GM12872 (cell line): ENCODE measurements at regions not wholly inside any gene's neighbourhood (a gene's known extent, or its start where the extent isn't known, plus 50 kb on each side); places are given as distances from the start of the nearest gene placed in this dataset.

Source experiments
- TF ChIP-seq, protein P1 (sequence below): IDR thresholded peaks from 3 replicates; pipeline ENCODE4 v1.5.1; 2011; ENCODE audit warnings: low read depth, mild to moderate bottlenecking, low read length, moderate library complexity; ENCODE audit not compliant: insufficient read depth

GRCh38 chr5:105907016-105907415 lies 1763.7 kb downstream of the EFNA5 start:
- TF ChIP-seq, protein P1, sequence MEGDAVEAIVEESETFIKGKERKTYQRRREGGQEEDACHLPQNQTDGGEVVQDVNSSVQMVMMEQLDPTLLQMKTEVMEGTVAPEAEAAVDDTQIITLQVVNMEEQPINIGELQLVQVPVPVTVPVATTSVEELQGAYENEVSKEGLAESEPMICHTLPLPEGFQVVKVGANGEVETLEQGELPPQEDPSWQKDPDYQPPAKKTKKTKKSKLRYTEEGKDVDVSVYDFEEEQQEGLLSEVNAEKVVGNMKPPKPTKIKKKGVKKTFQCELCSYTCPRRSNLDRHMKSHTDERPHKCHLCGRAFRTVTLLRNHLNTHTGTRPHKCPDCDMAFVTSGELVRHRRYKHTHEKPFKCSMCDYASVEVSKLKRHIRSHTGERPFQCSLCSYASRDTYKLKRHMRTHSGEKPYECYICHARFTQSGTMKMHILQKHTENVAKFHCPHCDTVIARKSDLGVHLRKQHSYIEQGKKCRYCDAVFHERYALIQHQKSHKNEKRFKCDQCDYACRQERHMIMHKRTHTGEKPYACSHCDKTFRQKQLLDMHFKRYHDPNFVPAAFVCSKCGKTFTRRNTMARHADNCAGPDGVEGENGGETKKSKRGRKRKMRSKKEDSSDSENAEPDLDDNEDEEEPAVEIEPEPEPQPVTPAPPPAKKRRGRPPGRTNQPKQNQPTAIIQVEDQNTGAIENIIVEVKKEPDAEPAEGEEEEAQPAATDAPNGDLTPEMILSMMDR = no peak

DNA sequence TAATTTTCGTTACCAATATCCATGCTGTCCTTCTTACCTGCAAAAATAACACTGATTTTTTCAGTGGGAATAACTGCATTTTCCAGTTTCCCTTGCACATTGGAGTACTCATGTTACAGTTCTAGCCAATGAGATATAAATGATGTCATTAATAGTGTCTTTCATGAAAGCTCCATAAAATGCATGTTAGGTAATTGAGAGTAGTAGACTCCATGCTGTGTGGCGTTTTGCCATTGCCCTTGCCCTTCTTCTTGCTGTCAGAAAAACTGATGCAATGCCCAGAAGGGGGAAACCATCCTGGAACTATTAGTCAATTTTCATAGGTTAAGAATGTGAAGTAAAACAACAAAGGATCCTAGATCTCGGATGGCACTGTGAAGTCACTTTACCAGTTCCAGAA lies 1765.3 kb downstream of the EFNA5 start:
- TF ChIP-seq, protein P1 = no peak

GRCh38 chr5:105903069-105903468 lies 1767.7 kb downstream of the EFNA5 start:
- TF ChIP-seq, protein P1 = no peak

DNA sequence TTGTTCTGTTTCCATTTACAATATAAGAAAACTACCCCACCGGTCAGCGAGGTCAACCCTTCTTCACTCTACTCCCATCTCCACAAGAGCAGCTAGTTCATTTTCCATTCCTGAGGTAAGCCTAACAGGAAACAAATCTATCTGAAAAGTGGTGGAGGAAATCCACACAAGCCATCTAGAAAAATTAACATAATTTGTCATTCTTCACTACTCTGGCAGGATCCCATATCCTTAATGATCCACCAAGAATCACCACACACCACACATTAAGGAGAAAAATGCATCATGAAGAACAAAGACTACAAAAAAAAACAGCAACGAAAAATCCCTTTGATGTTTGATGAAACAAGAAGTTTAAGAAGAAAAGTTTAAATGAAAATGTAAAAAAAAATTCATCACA lies 1771.0 kb downstream of the EFNA5 start:
- TF ChIP-seq, protein P1 = no peak

- TF ChIP-seq, protein P1 = no peak
These were observed 1772.6 kb downstream of the EFNA5 start for GRCh38 chr5:105898183-105898582.

- TF ChIP-seq, protein P1 = no peak
These were observed 1785.5 kb downstream of the EFNA5 start for GRCh38 chr5:105885266-105885665.

DNA sequence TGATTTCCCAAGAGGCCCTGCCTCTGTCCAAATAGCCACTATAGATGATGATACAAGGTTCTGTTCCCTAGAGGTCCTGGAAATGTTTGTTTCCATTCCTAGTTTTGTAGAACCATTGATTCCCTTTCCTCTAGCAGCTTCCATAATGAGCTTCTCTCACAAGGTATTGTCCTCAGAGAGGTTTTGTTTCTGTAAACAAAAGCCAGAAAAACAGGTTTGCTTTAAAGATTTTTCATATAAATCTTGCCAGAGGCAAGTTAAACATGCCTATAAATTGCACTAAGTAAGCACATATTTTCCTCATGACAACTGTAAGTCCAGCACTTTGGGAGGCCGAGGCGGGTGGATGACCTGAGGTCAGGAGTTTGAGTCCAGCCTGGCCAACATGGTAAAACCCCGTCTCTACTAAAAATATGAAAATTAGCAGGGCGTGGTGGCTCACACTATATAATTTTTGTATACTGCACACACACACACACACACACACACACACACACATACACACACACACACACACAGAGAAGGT lies 1787.7 kb downstream of the EFNA5 start:
- TF ChIP-seq, protein P1 = no peak

GRCh38 chr5:105878402-105878801 lies 1792.3 kb downstream of the EFNA5 start:
- TF ChIP-seq, protein P1 = no peak
